ENCODE measurements at regions not wholly inside any gene's neighbourhood (a gene's known extent, or its start where the extent isn't known, plus 50 kb on each side); places are given as distances from the start of the nearest gene placed in this dataset.

DNA sequence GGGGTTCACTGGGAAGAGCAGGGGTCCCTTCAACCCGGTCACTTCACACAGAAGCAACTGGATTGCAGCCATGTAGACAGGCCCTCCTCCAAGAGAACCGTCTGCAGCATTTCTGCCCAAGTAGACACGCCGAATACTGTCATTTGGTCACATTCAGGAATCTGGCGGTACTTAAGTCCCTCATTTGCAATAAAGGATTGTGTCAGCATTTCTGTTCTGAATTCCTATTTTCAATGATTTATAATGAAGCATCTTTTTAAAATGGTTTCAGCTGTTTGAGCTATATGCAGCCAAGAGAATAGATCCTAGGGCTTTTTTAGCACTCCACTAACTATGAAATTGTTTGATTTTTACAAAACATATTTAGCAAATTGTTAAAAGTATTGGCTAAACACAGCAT lies 143.5 kb upstream of the SOX1 start:
- no peak for DNase-seq (ENCODE audit: insufficient read length, low spot score)
- FAIRE-seq = no peak

DNA sequence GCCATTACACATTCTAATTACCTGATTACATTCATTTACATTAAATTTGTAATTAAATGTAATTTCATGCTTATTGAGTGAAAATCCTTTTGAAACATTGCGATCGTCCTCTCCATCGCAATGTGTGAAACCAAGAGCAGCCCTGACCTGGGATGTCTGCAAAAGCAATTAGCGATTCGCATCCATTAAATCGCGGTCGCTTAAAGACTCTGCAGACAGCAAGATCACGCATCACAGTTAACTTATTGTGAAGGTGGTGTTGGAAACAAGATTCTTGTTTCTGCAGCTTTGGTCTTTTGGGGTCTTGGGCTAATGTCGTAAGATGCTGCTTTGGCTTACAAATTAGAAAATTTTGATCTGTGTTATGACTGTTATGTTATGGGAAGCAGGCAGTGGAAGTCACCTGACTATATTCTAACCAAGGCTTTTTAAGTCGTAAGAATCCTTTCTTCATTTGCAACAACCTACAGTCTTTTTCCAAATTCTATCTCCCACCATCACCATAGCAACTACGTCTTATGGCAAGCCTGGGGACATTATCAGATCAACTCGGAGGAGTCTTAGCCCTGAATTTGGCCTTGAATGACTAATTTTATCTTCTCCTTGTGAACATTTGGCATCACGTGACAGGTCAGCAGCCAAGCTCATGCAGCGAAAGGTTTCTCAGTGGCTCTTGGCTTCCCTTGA lies 142.8 kb upstream of the SOX1 start:
- DNase-seq (ENCODE audit: insufficient read length, low spot score) (no peak), FAIRE-seq (no peak)

DNA sequence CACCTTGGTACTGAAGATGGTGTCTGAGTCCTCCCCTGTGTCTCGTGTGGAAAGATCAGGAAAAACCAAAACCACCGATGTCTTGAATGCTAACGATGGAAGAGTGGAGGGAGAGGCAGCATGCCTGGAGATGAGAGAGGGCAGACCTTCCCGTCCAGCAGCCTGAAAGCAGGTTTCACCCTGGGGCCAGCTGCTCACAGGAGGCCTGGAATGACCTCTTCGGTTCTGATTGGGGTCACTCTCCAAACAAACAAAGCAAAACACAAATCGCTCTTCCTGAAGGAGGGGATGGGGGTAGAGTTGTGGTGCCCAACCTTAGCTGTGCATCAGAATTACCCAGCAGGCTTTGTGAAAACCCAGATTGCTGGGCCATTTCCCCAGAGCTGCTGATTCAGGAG lies 142.3 kb upstream of the SOX1 start:
- no peak for FAIRE-seq
- no peak for DNase-seq (ENCODE audit: insufficient read length, low spot score)

DNA sequence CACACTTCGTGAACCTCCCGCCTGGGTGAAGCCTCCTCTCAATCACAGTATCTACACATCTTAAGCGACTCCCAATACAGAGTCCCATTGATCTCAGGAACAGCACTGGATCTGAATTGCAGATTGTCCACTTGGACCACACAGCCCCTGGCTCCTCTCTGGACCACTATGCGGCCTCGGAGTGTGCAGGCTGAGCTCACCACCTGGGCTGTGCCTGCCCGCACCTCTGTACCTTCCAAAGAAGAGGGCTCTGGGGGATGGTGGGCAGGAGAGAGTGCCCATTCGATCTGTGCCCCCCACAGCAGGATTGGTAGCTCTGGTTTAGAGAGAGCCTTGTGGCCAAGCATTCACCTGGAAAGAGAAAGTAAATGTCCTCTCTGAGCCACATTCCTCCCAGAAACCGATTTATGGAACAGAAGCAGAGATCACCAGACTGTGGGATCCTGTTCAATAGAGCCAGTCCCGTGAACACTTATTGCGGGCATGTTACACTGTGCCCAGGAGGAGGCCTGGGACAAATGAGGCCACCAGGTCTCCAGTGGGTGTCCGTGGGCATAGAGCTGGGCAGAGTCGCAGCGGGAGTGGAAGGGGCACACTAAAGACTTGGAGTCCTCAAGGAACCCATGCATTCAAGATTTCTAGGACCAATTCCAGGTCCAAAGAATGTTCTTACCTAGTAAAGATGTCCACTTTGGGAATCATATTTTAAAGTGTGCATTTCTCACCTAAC lies 141.6 kb upstream of the SOX1 start:
- DNase-seq (ENCODE audit: insufficient read length, low spot score) (no peak), FAIRE-seq (no peak)

DNA sequence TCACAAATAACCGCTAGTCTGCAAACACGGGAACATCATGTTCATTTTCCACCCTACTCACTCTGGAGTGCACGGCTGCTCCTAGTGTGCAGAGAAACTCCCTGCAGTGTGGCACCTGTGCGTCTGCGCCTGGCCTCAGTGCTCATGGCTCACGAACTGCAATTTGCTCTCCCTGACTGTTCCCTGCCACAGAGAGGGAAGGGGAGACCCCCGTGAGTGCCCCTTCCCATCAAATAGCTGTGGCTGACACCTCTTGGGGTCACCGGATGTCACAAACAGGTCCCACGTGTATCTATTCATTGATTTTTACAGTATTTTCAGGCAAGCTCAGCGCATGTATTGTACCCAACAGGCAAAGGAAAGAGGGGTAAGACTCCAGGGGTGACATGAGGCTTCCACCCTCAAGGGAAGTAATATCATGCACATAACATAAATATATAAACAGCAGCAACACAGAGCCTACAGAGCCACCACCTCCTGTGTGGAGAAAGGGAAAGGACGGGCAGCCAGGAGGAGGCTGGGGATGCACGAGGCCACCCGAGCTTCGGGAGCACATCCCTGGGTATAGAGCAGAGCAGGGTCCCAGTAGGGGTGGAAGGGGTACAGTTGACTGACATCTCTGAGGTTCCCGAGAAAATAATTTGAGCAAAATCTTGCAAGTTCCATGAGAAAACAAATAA lies 140.3 kb upstream of the SOX1 start:
- DNase-seq (ENCODE audit: insufficient read length, low spot score) = no peak
- no peak for FAIRE-seq

DNA sequence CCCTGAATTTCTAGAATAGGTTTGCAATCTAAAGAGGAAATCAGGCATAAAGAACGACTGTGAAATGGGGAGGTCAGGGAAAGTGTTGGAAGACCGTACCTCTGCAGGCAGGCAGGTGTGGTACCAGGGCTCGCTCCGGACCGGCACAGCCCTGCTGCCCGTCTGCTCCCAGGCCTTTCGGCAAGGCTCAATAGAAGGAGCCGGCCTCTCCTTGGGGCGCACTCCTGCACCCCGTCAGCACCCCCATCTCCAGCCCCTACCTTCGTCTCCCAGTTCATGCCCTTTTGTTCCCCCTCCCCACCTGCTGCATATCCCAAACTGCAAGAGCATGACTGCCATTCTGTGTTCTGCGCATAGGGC lies 139.8 kb upstream of the SOX1 start:
- FAIRE-seq = no peak
- DNase-seq (ENCODE audit: insufficient read length, low spot score) = no peak

DNA sequence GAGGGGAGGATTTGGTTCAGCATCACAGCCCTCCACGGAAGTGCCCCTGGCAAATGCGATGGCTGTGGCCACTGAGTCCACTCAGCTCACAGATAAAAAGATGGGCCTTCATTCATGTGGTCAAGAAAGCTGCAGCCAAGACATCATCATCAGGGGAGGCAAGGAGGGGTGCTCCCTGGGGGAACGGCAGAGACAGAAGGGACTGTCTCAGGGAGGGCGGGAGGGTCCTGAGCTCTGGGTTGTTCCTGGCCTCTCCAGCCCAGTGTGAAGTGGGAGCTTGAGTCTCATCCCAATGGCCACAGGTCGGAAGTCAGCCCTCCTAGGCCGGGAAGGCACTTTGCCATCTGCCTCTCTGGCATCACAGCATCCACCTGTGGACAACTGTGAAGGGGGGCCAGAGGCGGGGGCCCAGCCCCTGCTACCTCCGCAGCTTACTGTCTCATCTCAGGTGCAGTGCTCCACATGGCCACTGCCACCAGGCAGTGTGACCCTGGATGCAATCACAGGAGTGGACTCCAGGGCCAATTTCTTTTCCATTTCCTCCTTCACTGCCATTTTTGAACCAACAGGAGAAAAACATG lies 137.8 kb upstream of the SOX1 start:
- FAIRE-seq = no peak

DNA sequence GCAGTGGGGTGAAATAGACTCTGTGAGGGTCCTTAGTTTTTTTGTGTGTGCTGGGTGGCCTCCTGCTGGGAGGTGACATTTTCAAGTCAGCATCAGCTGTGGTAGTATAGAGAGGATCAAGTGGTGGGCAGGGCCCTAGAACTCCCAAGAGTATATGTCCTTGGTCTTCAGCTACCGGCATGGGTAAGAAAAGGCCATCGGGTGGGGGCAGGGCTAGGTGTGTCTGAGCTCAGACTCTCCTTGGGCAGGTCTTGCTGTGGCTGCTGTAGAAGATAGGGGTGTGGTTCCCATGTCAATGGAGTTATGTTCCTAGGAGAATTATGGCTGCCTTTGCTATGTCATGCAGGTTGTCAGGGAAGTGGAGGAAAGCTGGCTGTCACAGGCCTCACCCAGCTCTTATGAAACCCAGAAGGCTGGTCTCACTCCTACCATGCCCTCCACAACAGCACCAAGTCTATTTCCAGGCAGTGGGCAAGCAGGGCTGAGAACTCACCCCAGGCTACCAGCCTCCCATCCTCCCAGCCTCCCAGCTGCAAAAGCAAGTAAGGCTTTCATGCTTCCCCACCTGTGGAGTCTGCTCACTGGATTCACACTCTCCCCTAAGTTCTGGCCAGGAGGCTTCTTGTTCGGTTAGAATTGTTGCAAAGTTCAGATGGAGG lies 130.6 kb upstream of the SOX1 start:
- FAIRE-seq (no peak), DNase-seq (ENCODE audit: insufficient read length, low spot score) (no peak)

More for the DNA sequence above, 137.8 kb upstream of the SOX1 start:
- DNase-seq (ENCODE audit: insufficient read length, low spot score) = no peak

DNA sequence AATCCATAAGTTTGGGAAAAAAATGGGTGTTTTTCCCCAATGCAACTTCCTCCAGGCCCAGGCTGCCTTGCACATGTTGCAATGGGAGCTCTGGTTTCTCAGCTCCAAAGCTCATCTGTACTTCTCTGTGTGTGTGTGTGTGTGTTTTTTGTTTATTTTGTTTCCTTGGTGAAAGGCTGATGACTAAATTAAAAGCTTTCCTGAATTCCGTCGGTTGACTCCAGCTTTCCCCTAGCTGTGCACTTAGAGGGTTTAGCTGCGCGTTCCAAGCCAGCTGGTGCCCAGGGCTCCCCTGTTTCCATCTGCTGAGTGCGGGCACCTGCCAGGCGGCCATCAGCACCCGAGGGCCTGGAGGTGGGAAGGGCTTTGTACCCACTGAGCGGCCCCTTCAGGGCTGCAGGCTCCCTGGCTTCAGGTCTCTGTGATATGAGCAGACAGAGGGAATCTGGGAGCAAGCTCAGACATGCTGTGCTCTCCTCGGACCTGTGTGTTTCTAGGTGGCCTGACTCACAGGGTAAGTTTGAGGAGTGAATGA lies 129.1 kb upstream of the SOX1 start:
- DNase-seq (ENCODE audit: insufficient read length, low spot score) (no peak), FAIRE-seq (no peak)

DNA sequence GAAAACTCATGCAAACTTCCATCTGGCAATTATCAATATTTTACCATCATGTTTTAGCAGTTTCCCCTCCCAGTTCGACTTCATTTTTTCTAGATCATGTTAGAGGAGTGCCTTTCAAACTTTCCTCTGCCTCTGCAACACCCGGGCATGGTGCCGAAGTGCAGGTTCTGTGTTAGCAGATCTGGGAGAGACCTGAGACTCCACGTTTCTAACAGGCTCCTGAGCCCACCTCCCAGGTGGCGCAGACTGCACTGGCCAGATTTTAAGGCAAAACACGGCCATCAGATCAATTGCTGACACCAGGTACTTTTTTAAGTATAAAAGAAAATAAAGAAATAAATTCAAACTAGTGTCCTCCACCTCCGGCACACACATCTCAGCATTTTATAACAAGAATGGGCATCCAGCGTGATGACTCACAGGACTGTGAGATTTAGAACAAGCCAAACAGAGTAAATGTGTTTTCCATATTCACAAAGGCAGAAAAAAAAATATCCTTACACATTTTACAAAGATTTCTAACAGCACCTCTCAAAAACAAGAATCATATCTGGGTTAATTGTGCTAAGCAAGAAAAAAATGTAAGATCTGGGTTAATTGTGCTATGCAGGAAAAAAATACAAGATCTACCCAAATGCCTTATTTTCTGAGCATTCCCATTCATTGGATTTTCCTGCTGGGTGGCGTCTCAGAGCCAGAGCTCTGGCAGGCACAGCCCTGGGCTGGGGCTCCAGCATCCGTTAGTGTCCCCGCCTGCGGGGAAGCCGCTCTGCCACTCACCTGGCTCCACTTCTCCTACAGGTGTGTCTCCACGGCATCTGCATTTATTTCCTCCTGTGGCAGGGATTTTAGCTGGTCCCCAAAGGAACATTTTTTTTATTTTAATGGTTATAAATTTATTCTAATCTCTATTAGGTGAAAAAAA lies 127.9 kb upstream of the SOX1 start:
- no peak for FAIRE-seq
- no peak for DNase-seq (ENCODE audit: insufficient read length, low spot score)

DNA sequence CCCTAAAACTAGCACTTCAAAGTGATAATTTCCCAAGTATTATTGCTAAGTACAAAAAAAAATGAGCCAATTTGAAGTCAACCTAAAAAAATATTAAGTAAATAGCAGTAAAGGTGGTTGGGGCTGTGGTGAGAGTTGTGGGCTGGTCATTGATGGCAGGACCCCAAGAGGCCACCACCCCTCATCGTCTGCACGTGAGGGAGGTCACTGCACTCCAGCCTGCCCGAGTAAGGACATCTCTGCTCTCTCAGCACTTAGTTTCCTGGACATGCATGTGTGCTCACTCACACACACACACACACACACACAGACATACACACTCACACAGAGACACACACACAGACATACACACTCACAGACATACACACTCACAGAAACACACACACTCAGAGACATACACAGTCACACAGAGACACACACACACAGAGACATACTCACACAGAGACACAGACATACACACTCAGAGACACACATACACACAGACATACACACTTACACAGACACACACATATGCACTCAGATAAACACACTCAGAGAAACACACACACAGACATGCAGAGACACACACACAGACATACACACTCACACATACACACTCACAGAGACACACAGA lies 127.2 kb upstream of the SOX1 start:
- DNase-seq (ENCODE audit: insufficient read length, low spot score) = no peak
- peak; percentile 4 for FAIRE-seq

DNA sequence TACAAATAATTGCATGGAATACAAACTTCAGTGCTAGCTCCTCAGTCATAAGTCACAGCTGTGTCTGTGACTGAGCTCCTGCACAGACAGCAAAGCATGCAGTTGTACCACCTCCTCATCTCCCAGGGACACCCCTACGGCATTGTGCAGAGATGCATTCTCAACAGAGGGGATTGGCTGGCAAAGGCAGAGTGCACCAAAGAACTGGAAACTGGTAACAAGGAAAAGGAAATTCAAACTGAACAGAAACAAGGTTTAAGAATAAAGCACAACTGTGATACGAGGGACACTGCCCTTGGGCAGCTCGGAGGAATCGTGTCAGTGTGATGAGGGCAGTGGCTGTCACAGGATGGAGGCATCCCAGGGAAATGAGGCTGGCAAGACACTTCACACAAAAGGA lies 126.1 kb upstream of the SOX1 start:
- DNase-seq (ENCODE audit: insufficient read length, low spot score) (no peak), FAIRE-seq (no peak)

DNA sequence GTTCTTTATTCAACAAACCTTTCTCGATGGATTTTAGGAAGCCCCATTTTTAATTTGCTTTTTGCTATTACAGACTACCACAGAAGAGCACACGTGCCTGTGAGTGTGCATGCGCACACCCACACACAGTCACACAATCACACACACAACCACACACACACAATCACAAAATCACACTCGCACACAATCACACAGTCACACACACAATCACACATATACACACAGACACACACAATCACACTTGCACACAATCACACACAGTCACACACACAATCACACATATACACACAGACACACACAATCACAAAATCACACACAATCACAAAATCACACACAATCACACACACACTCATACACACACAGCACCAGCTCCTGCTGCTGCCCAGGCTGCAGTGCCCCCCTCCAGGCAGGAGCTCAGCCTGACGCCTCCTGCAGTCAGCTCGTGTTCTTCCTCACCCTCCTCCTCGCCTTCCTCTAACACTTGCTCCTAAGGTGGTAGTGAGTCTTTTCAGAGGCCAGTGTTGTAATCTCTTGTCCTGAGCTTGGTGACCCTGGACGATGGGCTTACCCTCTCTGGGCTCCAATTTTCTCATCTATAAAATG lies 125.0 kb upstream of the SOX1 start:
- peak; percentile 54 for FAIRE-seq
- no peak for DNase-seq (ENCODE audit: insufficient read length, low spot score)

DNA sequence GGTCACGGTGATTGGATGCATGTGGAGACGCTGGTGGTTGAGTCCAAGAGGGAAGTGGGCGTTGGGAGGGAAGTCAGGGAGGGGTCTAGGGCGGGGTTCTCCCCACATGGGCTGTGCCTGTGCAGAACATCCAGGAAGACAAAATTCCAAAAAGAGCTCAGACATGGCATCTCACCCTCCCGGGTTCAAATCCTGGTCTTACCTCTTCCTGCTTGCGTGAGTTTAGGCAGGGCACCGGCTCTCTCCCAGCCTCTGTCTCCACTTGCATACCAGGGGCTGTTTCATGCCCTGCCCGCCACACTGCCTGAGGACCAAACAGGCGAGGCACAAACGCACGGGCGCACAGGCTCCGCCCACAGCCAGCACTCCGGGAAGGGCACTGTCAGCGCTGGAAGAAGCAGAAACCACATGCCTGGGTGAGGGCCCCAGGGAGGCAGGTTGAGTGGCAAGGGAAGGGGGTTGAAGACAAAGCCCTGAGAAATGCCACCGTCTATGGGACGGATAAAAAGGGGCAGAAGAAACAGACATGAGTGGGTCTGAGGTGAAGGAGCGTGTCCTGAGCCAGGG lies 123.6 kb upstream of the SOX1 start:
- no peak for FAIRE-seq
- no peak for DNase-seq (ENCODE audit: insufficient read length, low spot score)

DNA sequence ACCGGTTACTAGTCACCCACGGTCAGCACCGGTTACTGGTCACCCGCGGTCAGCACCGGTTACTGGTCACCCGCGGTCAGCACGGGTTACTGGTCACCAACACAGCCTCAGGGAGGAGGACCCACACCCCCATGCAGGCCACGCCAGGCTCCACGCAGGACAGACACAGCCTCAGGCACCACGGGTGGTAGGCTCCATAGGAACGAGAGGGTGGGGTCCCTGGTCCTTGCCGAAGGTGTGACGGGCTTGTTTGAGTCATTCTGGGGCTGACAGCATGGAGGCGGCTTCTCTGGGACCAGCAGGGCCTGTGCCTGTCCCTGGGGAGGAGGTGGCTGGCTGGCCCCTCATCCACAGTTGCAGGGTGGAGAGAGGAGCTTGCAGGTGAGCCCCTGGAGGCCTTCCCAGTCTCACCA lies 122.8 kb upstream of the SOX1 start:
- no peak for DNase-seq (ENCODE audit: insufficient read length, low spot score)
- FAIRE-seq = no peak

DNA sequence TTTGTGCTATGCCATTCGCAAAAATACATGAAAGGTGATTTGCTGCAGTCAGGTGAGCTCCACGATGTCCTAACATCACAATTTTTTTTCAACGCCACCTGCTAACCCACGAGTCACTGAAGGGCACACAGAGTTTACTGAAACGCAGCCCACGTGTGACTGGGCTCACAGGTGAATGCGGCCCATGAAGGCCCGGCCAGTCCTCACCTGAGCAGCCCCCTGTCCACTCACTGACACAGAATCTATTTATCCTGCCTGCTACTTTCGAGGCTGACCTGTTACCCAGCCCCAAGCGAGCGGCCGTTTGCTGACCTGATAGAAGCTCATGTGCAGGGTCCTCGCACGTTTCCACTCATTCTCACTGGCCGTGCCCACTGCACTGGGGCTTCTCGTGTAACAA lies 121.9 kb upstream of the SOX1 start:
- FAIRE-seq (no peak), DNase-seq (ENCODE audit: insufficient read length, low spot score) (no peak)

DNA sequence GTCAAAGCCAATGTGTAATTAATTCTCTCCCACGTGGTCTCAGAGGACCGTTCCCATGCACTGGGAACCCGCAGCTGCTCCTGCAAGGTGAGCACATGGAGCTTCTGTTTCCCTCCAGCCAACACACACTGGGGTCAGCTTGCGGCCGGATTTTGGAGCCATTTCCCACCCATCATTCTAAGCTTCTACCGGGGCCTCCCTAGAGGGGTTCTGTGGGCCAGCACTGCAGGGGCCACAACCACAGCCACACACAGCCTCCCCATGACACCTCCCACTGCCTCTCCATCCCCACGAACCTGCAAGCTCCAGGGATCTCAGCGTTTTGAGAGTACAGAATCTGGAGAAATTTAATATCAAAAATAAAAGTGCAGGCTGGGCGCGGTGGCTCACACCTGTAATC lies 120.7 kb upstream of the SOX1 start:
- FAIRE-seq (no peak), DNase-seq (ENCODE audit: insufficient read length, low spot score) (no peak)

DNA sequence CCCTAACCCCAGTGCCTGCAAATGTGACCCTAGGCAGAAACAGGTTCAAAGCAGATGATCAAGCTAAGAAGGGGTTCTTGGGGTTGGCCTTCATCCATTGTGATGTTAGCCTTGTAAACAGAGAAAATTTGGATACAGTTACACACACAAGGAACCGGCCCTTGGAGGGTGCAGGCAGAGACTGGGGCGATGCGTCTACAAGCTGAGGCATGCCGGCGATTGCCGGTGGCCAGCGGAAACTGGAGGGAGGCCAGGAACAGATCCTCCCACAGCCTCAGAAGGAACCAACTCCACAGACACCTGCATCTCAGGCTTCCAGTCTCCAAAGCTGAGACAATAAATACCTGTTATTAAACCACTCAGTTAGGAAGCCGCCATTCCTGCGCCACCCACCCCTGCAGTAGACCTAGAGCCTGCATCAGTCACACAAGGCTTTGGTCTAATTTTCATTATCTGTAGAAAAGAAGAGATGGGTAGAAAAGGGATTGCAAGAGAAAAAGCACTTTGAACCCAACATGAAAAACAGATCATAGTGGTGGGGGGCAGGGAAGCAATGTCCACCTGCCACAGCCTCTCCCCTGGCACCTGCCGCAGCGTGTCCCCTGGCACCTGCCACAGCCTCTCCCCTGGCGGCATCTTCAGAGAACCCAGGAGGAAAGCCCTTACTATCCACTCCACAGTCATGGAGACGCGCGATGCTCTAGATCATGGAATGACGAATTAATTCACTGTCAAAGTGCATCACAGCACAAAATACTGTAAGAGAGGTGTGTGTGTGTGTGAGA lies 119.7 kb upstream of the SOX1 start:
- DNase-seq (ENCODE audit: insufficient read length, low spot score) (no peak), FAIRE-seq (no peak)

All from HTR-8/SVneo (cell line).